ENCODE measurements at regions not wholly inside any gene's neighbourhood (a gene's known extent, or its start where the extent isn't known, plus 50 kb on each side); places are given as distances from the start of the nearest gene placed in this dataset.

- ChIA-PET CTCF (no interaction called here), POLR2A (no interaction called here)
- no peak for TF ChIP-seq CTCF (IDR thresholded peaks at IDR 0.05; ENCODE audit: low read depth, low read length)
- no peak for DNase-seq (ENCODE audit: low read depth, low spot score)
- no peaks in the 10 kb centered on the region for H3K9me3 ChIP-seq (ENCODE audit: control insufficient read depth, insufficient read depth, low read length)
- H3K4me3 ChIP-seq (ENCODE audit: low read depth, low read length) = no peak overlapping the region
- no peak overlapping the region for H3K27ac ChIP-seq (ENCODE audit: low read depth, low read length)
- H3K27me3 ChIP-seq (ENCODE audit: control insufficient read depth, insufficient read depth, low read length) = no peaks in the 10 kb centered on the region
These were observed 287.2 kb upstream of the CYRIA start for GRCh38 chr2:16952805-16953204.

- POLR2A ChIA-PET = no interaction called here
- DNase-seq (ENCODE audit: low read depth, low spot score) = no peak
- Histone ChIP-seq H3K4me3 (ENCODE audit: low read depth, low read length) (no peak overlapping the region), H3K27me3 (ENCODE audit: control insufficient read depth, insufficient read depth, low read length) (no peaks in the 10 kb centered on the region), H3K9me3 (ENCODE audit: control insufficient read depth, insufficient read depth, low read length) (no peaks in the 10 kb centered on the region), H3K27ac (ENCODE audit: low read depth, low read length) (no peak overlapping the region)
- TF ChIP-seq CTCF (IDR thresholded peaks at IDR 0.05; ENCODE audit: low read depth, low read length) = no peak
- CTCF ChIA-PET = no interaction called here
These were observed 286.7 kb upstream of the CYRIA start for GRCh38 chr2:16952368-16952767.

GRCh38 chr2:16950436-16950835, 284.8 kb upstream of the CYRIA start:
- ChIA-PET CTCF (no interaction called here), POLR2A (no interaction called here)
- no peak overlapping the region for H3K4me3 ChIP-seq (ENCODE audit: low read depth, low read length)
- no peaks in the 10 kb centered on the region for H3K27me3 ChIP-seq (ENCODE audit: control insufficient read depth, insufficient read depth, low read length)
- DNase-seq (ENCODE audit: low read depth, low spot score) = no peak
- no peak overlapping the region for H3K27ac ChIP-seq (ENCODE audit: low read depth, low read length)
- TF ChIP-seq CTCF (IDR thresholded peaks at IDR 0.05; ENCODE audit: low read depth, low read length) = no peak
- no peaks in the 10 kb centered on the region for H3K9me3 ChIP-seq (ENCODE audit: control insufficient read depth, insufficient read depth, low read length)

DNA sequence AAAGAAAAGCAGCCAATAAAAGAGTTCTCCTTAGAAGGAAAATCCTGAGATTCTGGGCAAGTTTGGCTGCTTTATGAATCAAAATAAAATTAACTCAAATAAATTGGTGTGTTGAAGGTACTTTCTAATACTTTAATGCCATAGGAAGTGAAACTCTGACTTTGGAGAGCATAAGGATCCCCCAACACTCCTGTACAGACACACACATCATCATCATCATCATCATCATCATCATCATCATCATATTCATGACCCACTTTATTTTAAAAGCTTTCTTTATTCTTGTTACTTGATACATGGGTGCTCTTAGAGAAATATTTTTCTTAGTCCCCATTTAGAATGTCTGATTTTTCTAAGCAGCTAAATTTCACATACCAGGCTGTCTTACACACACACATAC, 283.1 kb upstream of the CYRIA start:
- no peak for TF ChIP-seq CTCF (IDR thresholded peaks at IDR 0.05; ENCODE audit: low read depth, low read length)
- POLR2A ChIA-PET = no interaction called here
- H3K27ac ChIP-seq (ENCODE audit: low read depth, low read length) = no peak overlapping the region
- H3K4me3 ChIP-seq (ENCODE audit: low read depth, low read length) = no peak overlapping the region
- CTCF ChIA-PET = no interaction called here
- no peak for DNase-seq (ENCODE audit: low read depth, low spot score)
- no peaks in the 10 kb centered on the region for H3K27me3 ChIP-seq (ENCODE audit: control insufficient read depth, insufficient read depth, low read length)
- no peaks in the 10 kb centered on the region for H3K9me3 ChIP-seq (ENCODE audit: control insufficient read depth, insufficient read depth, low read length)

DNA sequence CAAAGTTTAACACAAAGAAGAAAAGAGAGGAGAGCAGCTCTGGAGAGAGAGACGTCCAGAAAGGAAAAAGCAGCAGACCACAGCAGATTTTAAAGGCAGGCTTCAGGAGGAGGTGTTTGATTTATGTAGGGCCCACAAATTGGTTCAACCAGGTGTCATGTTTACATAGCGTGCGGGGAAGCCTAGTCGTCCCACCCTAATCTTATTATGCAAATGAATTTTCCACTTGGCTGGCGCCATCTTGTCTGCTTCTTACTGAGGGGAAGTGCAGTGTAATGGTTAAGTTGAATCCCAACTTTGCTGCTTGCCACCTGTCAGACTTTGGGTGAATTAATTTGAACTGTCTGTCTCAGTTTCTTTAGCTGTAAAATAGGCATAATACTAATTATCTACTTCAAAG, 282.4 kb upstream of the CYRIA start:
- CTCF ChIA-PET = no interaction called here
- POLR2A ChIA-PET = no interaction called here

More for the DNA sequence above, 282.4 kb upstream of the CYRIA start:
- Histone ChIP-seq H3K27ac (ENCODE audit: low read depth, low read length) (no peak overlapping the region), H3K9me3 (ENCODE audit: control insufficient read depth, insufficient read depth, low read length) (no peaks in the 10 kb centered on the region), H3K4me3 (ENCODE audit: low read depth, low read length) (no peak overlapping the region), H3K27me3 (ENCODE audit: control insufficient read depth, insufficient read depth, low read length) (no peaks in the 10 kb centered on the region)
- no peak for TF ChIP-seq CTCF (IDR thresholded peaks at IDR 0.05; ENCODE audit: low read depth, low read length)
- no peak for DNase-seq (ENCODE audit: low read depth, low spot score)

Measured in AG04450 (cell line).